ENCODE measurements at regions not wholly inside any gene's neighbourhood (a gene's known extent, or its start where the extent isn't known, plus 50 kb on each side); places are given as distances from the start of the nearest gene placed in this dataset.

- no peak overlapping the region for H3K4me3 Mint-ChIP-seq
- no peaks in the 10 kb centered on the region for H3K36me3 Mint-ChIP-seq
- no peak overlapping the region for H3K27ac Mint-ChIP-seq
- peaks cover 0 to 2% (median 0%) of the 10 kb centered on the region in 3 donors for H3K4me1 Mint-ChIP-seq
- peaks cover 10% of the 10 kb centered on the region for H3K27me3 Mint-ChIP-seq
- peaks cover 0 to 5% (median 2%) of the 10 kb centered on the region in 3 donors for H3K9me3 Mint-ChIP-seq
Measured at GRCh38 chr9:14434971-14435718, 121.2 kb upstream of the NFIB start.

GRCh38 chr9:14434158-14434504 lies 120.2 kb upstream of the NFIB start:
- H3K4me1 Mint-ChIP-seq: peaks cover 0 to 2% (median 0%) of the 10 kb centered on the region in 3 donors
- H3K27me3 Mint-ChIP-seq: peaks cover 10% of the 10 kb centered on the region
- no peaks in the 10 kb centered on the region for H3K36me3 Mint-ChIP-seq
- no peak overlapping the region for H3K27ac Mint-ChIP-seq
- peaks cover 0 to 5% (median 2%) of the 10 kb centered on the region in 3 donors for H3K9me3 Mint-ChIP-seq
- H3K4me3 Mint-ChIP-seq: no peak overlapping the region

GRCh38 chr9:14433351-14434157 lies 119.6 kb upstream of the NFIB start:
- no peaks in the 10 kb centered on the region for H3K36me3 Mint-ChIP-seq
- peaks cover 11% of the 10 kb centered on the region for H3K27me3 Mint-ChIP-seq
- H3K9me3 Mint-ChIP-seq: peaks cover 0 to 5% (median 2%) of the 10 kb centered on the region in 3 donors
- H3K4me1 Mint-ChIP-seq: peaks cover 0 to 4% (median 0%) of the 10 kb centered on the region in 3 donors
- H3K4me3 Mint-ChIP-seq: no peak overlapping the region
- H3K27ac Mint-ChIP-seq: no peak overlapping the region

- Mint-ChIP-seq H3K36me3 (no peaks in the 10 kb centered on the region), H3K4me1 (peaks cover 0 to 5% (median 1%) of the 10 kb centered on the region in 3 donors), H3K27ac (no peak overlapping the region), H3K9me3 (peaks cover 0 to 5% (median 2%) of the 10 kb centered on the region in 3 donors), H3K4me3 (no peak overlapping the region), H3K27me3 (peaks cover 10% of the 10 kb centered on the region)
Measured at GRCh38 chr9:14432666-14433350, 118.9 kb upstream of the NFIB start.

- H3K9me3 Mint-ChIP-seq: peaks cover 0 to 8% (median 2%) of the 10 kb centered on the region in 3 donors
- no peak overlapping the region for H3K4me3 Mint-ChIP-seq
- no peak overlapping the region for H3K27ac Mint-ChIP-seq
- H3K4me1 Mint-ChIP-seq: peaks cover 0 to 6% (median 3%) of the 10 kb centered on the region in 3 donors
- no peaks in the 10 kb centered on the region for H3K36me3 Mint-ChIP-seq
- H3K27me3 Mint-ChIP-seq: peaks cover 6% of the 10 kb centered on the region
Measured at GRCh38 chr9:14428781-14429230, 114.9 kb upstream of the NFIB start.

DNA sequence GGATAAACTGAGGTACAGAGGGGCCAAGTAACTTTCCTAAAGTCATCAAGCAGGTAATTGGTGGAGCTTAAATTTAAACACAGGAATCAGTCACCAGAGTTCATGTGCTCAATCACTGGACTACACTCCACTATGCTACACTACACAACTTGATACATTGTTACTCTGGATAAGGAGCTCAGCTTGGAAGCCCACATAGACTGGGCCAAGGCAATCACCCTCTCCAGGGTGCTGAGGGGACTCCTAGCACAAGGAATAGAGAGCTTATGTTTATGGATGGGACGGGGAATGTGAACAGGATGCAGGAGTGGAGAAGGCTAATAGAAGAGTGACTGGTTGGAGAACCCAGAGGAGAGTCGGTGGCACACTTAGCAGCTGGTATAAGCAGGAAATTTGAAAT lies 113.5 kb upstream of the NFIB start:
- Mint-ChIP-seq H3K36me3 (no peaks in the 10 kb centered on the region), H3K27ac (peak overlapping the region in 1 of 3 donors; percentile 11), H3K4me3 (no peak overlapping the region), H3K27me3 (peaks cover 3% of the 10 kb centered on the region), H3K9me3 (peaks cover 0 to 8% (median 2%) of the 10 kb centered on the region in 3 donors), H3K4me1 (peaks cover 0 to 4% (median 3%) of the 10 kb centered on the region in 3 donors)

DNA sequence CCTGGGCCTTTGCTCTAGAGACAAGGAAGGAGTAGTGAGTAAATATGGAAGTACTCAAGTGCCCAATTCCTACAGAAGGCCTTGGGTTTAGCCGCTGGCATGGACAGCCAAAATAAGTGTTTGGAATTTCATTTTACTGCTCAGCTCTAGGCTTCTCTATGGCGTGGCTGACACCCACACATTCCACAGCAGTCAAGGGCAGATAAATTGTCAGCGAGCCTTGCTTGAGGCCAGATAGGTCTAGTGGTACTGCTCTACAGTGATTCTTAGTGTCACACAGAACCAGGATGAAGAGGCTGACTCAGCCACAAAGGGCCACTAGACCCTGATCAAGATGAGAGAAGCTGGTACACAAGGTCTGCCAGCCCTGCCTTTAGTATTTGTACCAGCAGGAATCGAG lies 111.0 kb upstream of the NFIB start:
- peaks cover 0 to 4% (median 3%) of the 10 kb centered on the region in 3 donors for H3K4me1 Mint-ChIP-seq
- H3K4me3 Mint-ChIP-seq: no peak overlapping the region
- peaks cover 3% of the 10 kb centered on the region for H3K27me3 Mint-ChIP-seq
- no peaks in the 10 kb centered on the region for H3K36me3 Mint-ChIP-seq
- H3K27ac Mint-ChIP-seq: no peak overlapping the region
- peaks cover 0 to 2% (median 0%) of the 10 kb centered on the region in 3 donors for H3K9me3 Mint-ChIP-seq

- H3K4me3 Mint-ChIP-seq: no peak overlapping the region
- H3K36me3 Mint-ChIP-seq: no peaks in the 10 kb centered on the region
- peaks cover 0 to 4% (median 3%) of the 10 kb centered on the region in 3 donors for H3K4me1 Mint-ChIP-seq
Measured at GRCh38 chr9:14424289-14424688, 110.3 kb upstream of the NFIB start.

GRCh38 chr9:14423815-14424261 lies 109.9 kb upstream of the NFIB start:
- H3K4me1 Mint-ChIP-seq: peaks cover 0 to 4% (median 3%) of the 10 kb centered on the region in 3 donors
- H3K27me3 Mint-ChIP-seq: peaks cover under 1% of the 10 kb centered on the region
- H3K27ac Mint-ChIP-seq: no peak overlapping the region
- no peaks in the 10 kb centered on the region for H3K36me3 Mint-ChIP-seq
- peaks cover 0 to 2% (median 0%) of the 10 kb centered on the region in 3 donors for H3K9me3 Mint-ChIP-seq
- no peak overlapping the region for H3K4me3 Mint-ChIP-seq

More at GRCh38 chr9:14424289-14424688, 110.3 kb upstream of the NFIB start:
- Mint-ChIP-seq H3K27me3 (peaks cover 3% of the 10 kb centered on the region), H3K27ac (no peak overlapping the region), H3K9me3 (peaks cover 0 to 2% (median 0%) of the 10 kb centered on the region in 3 donors)

GRCh38 chr9:14421291-14421690 lies 107.3 kb upstream of the NFIB start:
- no peaks in the 10 kb centered on the region for H3K4me1 Mint-ChIP-seq
- H3K4me3 Mint-ChIP-seq: no peak overlapping the region
- no peaks in the 10 kb centered on the region for H3K27me3 Mint-ChIP-seq
- no peaks in the 10 kb centered on the region for H3K36me3 Mint-ChIP-seq
- no peak overlapping the region for H3K27ac Mint-ChIP-seq
- no peaks in the 10 kb centered on the region for H3K9me3 Mint-ChIP-seq

GRCh38 chr9:14418941-14419937 lies 105.3 kb upstream of the NFIB start:
- no peak overlapping the region for H3K4me3 Mint-ChIP-seq
- no peaks in the 10 kb centered on the region for H3K27me3 Mint-ChIP-seq
- no peaks in the 10 kb centered on the region for H3K36me3 Mint-ChIP-seq
- H3K4me1 Mint-ChIP-seq: no peaks in the 10 kb centered on the region
- H3K9me3 Mint-ChIP-seq: no peaks in the 10 kb centered on the region
- peak overlapping the region in 1 of 3 donors; percentile 53 for H3K27ac Mint-ChIP-seq

GRCh38 chr9:14418301-14418940 lies 104.5 kb upstream of the NFIB start:
- no peak overlapping the region for H3K27ac Mint-ChIP-seq
- no peaks in the 10 kb centered on the region for H3K27me3 Mint-ChIP-seq
- no peaks in the 10 kb centered on the region for H3K4me1 Mint-ChIP-seq
- H3K36me3 Mint-ChIP-seq: no peaks in the 10 kb centered on the region
- H3K4me3 Mint-ChIP-seq: no peak overlapping the region
- H3K9me3 Mint-ChIP-seq: no peaks in the 10 kb centered on the region

DNA sequence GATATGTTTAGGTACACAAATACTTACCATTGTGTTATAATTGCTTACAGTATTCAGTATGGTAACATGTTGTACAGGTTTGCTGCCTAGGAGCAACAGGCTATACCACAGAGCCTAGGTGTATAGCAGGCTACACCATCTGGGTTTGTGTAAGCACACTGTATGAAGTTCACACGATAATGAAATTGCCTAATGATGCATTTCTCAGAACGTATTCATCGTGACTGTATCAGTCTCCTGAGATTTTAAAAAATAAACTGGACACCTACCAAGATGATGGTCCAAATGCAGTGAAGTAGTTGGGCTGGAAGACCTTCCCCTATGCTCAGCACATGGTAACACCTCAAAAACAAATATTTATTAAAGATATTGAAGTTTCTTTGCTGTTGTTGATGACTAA lies 103.3 kb upstream of the NFIB start:
- Mint-ChIP-seq H3K27me3 (no peaks in the 10 kb centered on the region), H3K36me3 (no peaks in the 10 kb centered on the region), H3K4me1 (no peaks in the 10 kb centered on the region), H3K9me3 (no peaks in the 10 kb centered on the region), H3K4me3 (no peak overlapping the region), H3K27ac (no peak overlapping the region)

Data from IgD-negative memory B cell (primary cell).